WTC11 (cell line): ENCODE measurements at regions not wholly inside any gene's neighbourhood (a gene's known extent, or its start where the extent isn't known, plus 50 kb on each side); places are given as distances from the start of the nearest gene placed in this dataset.

Experiments
- ATAC-seq: fragments of 200-7000 bp; cut with Tn5 transposase; 2 replicates; pipeline ENCODE4 v1.10.0; 2021; ENCODE audit warnings: mild to moderate bottlenecking, moderate library complexity
- CTCF ChIA-PET: fragments of 300-600 bp; sonication (Branson Sonifier 250); formaldehyde crosslinking; loops from one replicate; lab custom pipeline; 2021; ENCODE audit warnings: antibody characterized with exemption; lab: Charles Lee
- POLR2A ChIA-PET: fragments of 350-600 bp; sonication (Branson Sonifier 250); formaldehyde crosslinking; loops from one replicate; lab custom pipeline; 2021; ENCODE audit warnings: antibody characterized with exemption; lab: Charles Lee
- DNase-seq: peaks from one replicate; pipeline ENCODE4 v3.0.0; 2021; ENCODE audit warnings: low spot score
- H3K27ac Mint-ChIP-seq: 2 replicates; pipeline ENCODE4 v1.8.0; 2021; ENCODE audit warnings: mixed read lengths
- H3K27me3 Mint-ChIP-seq: 2 replicates; pipeline ENCODE4 v1.8.0; 2021; ENCODE audit warnings: low read depth, mild to moderate bottlenecking, moderate library complexity, mixed read lengths
- H3K36me3 Mint-ChIP-seq: 2 replicates; pipeline ENCODE4 v1.8.0; 2021; ENCODE audit warnings: mixed read lengths
- H3K4me1 Mint-ChIP-seq: 2 replicates; pipeline ENCODE4 v1.8.0; 2022; ENCODE audit warnings: mixed read lengths
- H3K4me3 Mint-ChIP-seq: 2 replicates; pipeline ENCODE4 v1.8.0; 2021; ENCODE audit warnings: mild to moderate bottlenecking, moderate library complexity, mixed read lengths
- H3K9me3 Mint-ChIP-seq: 2 replicates; pipeline ENCODE4 v1.8.0; 2021; ENCODE audit warnings: mixed read lengths
- ATF1 ChIP-seq: sonication (generic); formaldehyde crosslinking; IDR thresholded peaks from 2 replicates; pipeline ENCODE4 v1.8.1; 2023; ENCODE audit warnings: mild to moderate bottlenecking, moderate library complexity, missing genetic modification reagents
- ERG ChIP-seq: fragments of 250-450 bp; sonication (Bioruptor Pico); IDR thresholded peaks from 2 replicates; pipeline ENCODE4 v1.8.0; 2021; ENCODE audit warnings: mild to moderate bottlenecking
- ETV6 ChIP-seq: sonication (generic); formaldehyde crosslinking; IDR thresholded peaks from 2 replicates; pipeline ENCODE4 v1.8.1; 2022; ENCODE audit warnings: mild to moderate bottlenecking, missing genetic modification reagents
- FOXJ3 ChIP-seq: sonication (generic); formaldehyde crosslinking; IDR thresholded peaks from 2 replicates; pipeline ENCODE4 v1.9.0; 2021; ENCODE audit warnings: missing genetic modification reagents, mild to moderate bottlenecking, borderline replicate concordance
- FOXK1 ChIP-seq: sonication (generic); formaldehyde crosslinking; IDR thresholded peaks from 2 replicates; pipeline ENCODE4 v1.8.0; 2022; ENCODE audit warnings: mild to moderate bottlenecking, moderate library complexity, missing genetic modification reagents
- IRF2 ChIP-seq: sonication (generic); formaldehyde crosslinking; IDR thresholded peaks from 2 replicates; pipeline ENCODE4 v1.8.0; 2022; ENCODE audit warnings: low read depth, missing genetic modification reagents, borderline replicate concordance
- JAZF1 ChIP-seq: fragments of 250-450 bp; sonication (Bioruptor Pico); IDR thresholded peaks from 2 replicates; pipeline ENCODE4 v1.9.0; 2021; ENCODE audit warnings: moderate library complexity, mild to moderate bottlenecking, inconsistent platforms
- JUN ChIP-seq: sonication (generic); formaldehyde crosslinking; IDR thresholded peaks from 2 replicates; pipeline ENCODE4 v1.8.0; 2023; ENCODE audit warnings: mild to moderate bottlenecking, missing genetic modification reagents
- KAT7 ChIP-seq: sonication (generic); formaldehyde crosslinking; IDR thresholded peaks from 2 replicates; pipeline ENCODE4 v1.8.1; 2023; ENCODE audit warnings: missing genetic modification reagents, mild to moderate bottlenecking, borderline replicate concordance
- NR2C2 ChIP-seq: sonication (generic); formaldehyde crosslinking; IDR thresholded peaks from 2 replicates; pipeline ENCODE4 v1.8.0; 2022; ENCODE audit warnings: mild to moderate bottlenecking, missing genetic modification reagents
- PRRX2 ChIP-seq: fragments of 250-450 bp; sonication (Bioruptor Pico); IDR thresholded peaks from 2 replicates; pipeline ENCODE4 v1.8.0; 2021; ENCODE audit warnings: mild to moderate bottlenecking
- SMAD3 ChIP-seq: sonication (generic); formaldehyde crosslinking; IDR thresholded peaks from 2 replicates; pipeline ENCODE4 v1.8.0; 2022; ENCODE audit warnings: missing genetic modification reagents, mild to moderate bottlenecking, borderline replicate concordance
- SOX15 ChIP-seq: fragments of 250-450 bp; sonication (Bioruptor Pico); IDR thresholded peaks from 2 replicates; pipeline ENCODE4 v1.9.0; 2021; ENCODE audit warnings: mild to moderate bottlenecking
- TCF7 ChIP-seq: sonication (generic); formaldehyde crosslinking; IDR thresholded peaks from 2 replicates; pipeline ENCODE4 v1.8.0; 2022; ENCODE audit warnings: mild to moderate bottlenecking, low read depth, missing genetic modification reagents, moderate library complexity
- USF1 ChIP-seq: sonication (generic); formaldehyde crosslinking; IDR thresholded peaks from 2 replicates; pipeline ENCODE4 v1.8.0; 2022; ENCODE audit warnings: mild to moderate bottlenecking, missing genetic modification reagents
- USF2 ChIP-seq: sonication (generic); formaldehyde crosslinking; IDR thresholded peaks from 2 replicates; pipeline ENCODE4 v1.8.1; 2023; ENCODE audit warnings: mild to moderate bottlenecking, missing genetic modification reagents, moderate library complexity
- ZNF317 ChIP-seq: sonication (generic); formaldehyde crosslinking; IDR thresholded peaks from 2 replicates; pipeline ENCODE4 v1.8.1; 2023; ENCODE audit warnings: low read depth, mild to moderate bottlenecking, moderate library complexity, missing genetic modification reagents, borderline replicate concordance
- ZNF396 ChIP-seq: fragments of 250-450 bp; sonication (Bioruptor Pico); IDR thresholded peaks from 2 replicates; pipeline ENCODE4 v1.8.0; 2021; ENCODE audit warnings: mild to moderate bottlenecking, moderate library complexity, borderline replicate concordance
- ZNF512 ChIP-seq: sonication (generic); formaldehyde crosslinking; IDR thresholded peaks from 2 replicates; pipeline ENCODE4 v1.8.1; 2022; ENCODE audit warnings: missing genetic modification reagents, borderline replicate concordance
- TF ChIP-seq, protein P1 (sequence below): sonication (generic); formaldehyde crosslinking; IDR thresholded peaks from 2 replicates; pipeline ENCODE4 v1.8.0; 2023; ENCODE audit warnings: missing genetic modification reagents
- TF ChIP-seq, protein P2 (sequence below): sonication (generic); formaldehyde crosslinking; IDR thresholded peaks from 2 replicates; pipeline ENCODE4 v1.8.1; 2023; ENCODE audit warnings: mild to moderate bottlenecking, moderate library complexity, missing genetic modification reagents
- TF ChIP-seq, protein P3 (sequence below): sonication (generic); formaldehyde crosslinking; conservative IDR thresholded peaks from 2 replicates; pipeline ENCODE4 v1.8.1; 2022; ENCODE audit warnings: mild to moderate bottlenecking, missing genetic modification reagents

GRCh38 chr10:3526727-3527501 is 258.1 kb downstream of the KLF6 start:
- CTCF ChIA-PET, result no interaction called here

GRCh38 chr10:3525832-3526449 is 259.1 kb downstream of the KLF6 start:
- DNase-seq (no peak), ATAC-seq (no peak)
- no peaks in the 10 kb centered on the region for H3K36me3 Mint-ChIP-seq
- H3K9me3 Mint-ChIP-seq, result no peaks in the 10 kb centered on the region
- ChIA-PET POLR2A (no interaction called here), CTCF (no interaction called here)
- no peak overlapping the region for H3K27ac Mint-ChIP-seq
- no peak overlapping the region for H3K4me3 Mint-ChIP-seq
- no peaks in the 10 kb centered on the region for H3K27me3 Mint-ChIP-seq
- no peaks in the 10 kb centered on the region for H3K4me1 Mint-ChIP-seq
- no peak for TF ChIP-seq ZNF396
- no peak for TF ChIP-seq USF2 (CRISPR knock-in tag)
- TF ChIP-seq, protein P1, sequence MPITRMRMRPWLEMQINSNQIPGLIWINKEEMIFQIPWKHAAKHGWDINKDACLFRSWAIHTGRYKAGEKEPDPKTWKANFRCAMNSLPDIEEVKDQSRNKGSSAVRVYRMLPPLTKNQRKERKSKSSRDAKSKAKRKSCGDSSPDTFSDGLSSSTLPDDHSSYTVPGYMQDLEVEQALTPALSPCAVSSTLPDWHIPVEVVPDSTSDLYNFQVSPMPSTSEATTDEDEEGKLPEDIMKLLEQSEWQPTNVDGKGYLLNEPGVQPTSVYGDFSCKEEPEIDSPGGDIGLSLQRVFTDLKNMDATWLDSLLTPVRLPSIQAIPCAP (CRISPR knock-in tag), result no peak
- TF ChIP-seq, protein P2, sequence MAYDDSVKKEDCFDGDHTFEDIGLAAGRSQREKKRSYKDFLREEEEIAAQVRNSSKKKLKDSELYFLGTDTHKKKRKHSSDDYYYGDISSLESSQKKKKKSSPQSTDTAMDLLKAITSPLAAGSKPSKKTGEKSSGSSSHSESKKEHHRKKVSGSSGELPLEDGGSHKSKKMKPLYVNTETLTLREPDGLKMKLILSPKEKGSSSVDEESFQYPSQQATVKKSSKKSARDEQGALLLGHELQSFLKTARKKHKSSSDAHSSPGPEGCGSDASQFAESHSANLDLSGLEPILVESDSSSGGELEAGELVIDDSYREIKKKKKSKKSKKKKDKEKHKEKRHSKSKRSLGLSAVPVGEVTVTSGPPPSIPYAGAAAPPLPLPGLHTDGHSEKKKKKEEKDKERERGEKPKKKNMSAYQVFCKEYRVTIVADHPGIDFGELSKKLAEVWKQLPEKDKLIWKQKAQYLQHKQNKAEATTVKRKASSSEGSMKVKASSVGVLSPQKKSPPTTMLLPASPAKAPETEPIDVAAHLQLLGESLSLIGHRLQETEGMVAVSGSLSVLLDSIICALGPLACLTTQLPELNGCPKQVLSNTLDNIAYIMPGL (CRISPR knock-in tag), result no peak
- TF ChIP-seq SMAD3 (CRISPR knock-in tag), result no peak
- TF ChIP-seq FOXK1 (CRISPR knock-in tag), result no peak
- TF ChIP-seq KAT7 (CRISPR knock-in tag), result no peak
- TF ChIP-seq NR2C2, result no peak
- TF ChIP-seq ERG (CRISPR knock-in tag), result no peak
- TF ChIP-seq ZNF317, result no peak
- TF ChIP-seq ETV6 (CRISPR knock-in tag), result no peak
- no peak for TF ChIP-seq USF1 (CRISPR knock-in tag)

More at GRCh38 chr10:3526727-3527501, 258.1 kb downstream of the KLF6 start:
- DNase-seq (no peak), ATAC-seq (no peak)
- H3K27ac Mint-ChIP-seq, result no peak overlapping the region
- no peak overlapping the region for H3K4me3 Mint-ChIP-seq
- H3K4me1 Mint-ChIP-seq, result no peaks in the 10 kb centered on the region
- H3K9me3 Mint-ChIP-seq, result no peaks in the 10 kb centered on the region
- no peaks in the 10 kb centered on the region for H3K27me3 Mint-ChIP-seq
- TF ChIP-seq, protein P3, sequence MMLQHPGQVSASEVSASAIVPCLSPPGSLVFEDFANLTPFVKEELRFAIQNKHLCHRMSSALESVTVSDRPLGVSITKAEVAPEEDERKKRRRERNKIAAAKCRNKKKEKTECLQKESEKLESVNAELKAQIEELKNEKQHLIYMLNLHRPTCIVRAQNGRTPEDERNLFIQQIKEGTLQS (CRISPR knock-in tag), result no peak
- TF ChIP-seq SOX15 (CRISPR knock-in tag), result no peak
- no peak for TF ChIP-seq ZNF512 (CRISPR knock-in tag)
- no peak for TF ChIP-seq ATF1 (CRISPR knock-in tag)
- no peak for TF ChIP-seq JUN (CRISPR knock-in tag)
- TF ChIP-seq, protein P2 (CRISPR knock-in tag), result no peak
- no peak for TF ChIP-seq TCF7 (CRISPR knock-in tag)
- no peak for TF ChIP-seq IRF2 (CRISPR knock-in tag)
- no peak for TF ChIP-seq JAZF1
- no peak for TF ChIP-seq PRRX2
- TF ChIP-seq FOXJ3 (CRISPR knock-in tag), result no peak
- H3K36me3 Mint-ChIP-seq, result no peaks in the 10 kb centered on the region
- POLR2A ChIA-PET, result no interaction called here
